ENCODE measurements at regions not wholly inside any gene's neighbourhood (a gene's known extent, or its start where the extent isn't known, plus 50 kb on each side); places are given as distances from the start of the nearest gene placed in this dataset.
"Not testable (repeated sequence)": the region's sequence is repeated elsewhere in the genome, so short reads cannot be mapped to it uniquely, and the experiment has no call there.

DNA sequence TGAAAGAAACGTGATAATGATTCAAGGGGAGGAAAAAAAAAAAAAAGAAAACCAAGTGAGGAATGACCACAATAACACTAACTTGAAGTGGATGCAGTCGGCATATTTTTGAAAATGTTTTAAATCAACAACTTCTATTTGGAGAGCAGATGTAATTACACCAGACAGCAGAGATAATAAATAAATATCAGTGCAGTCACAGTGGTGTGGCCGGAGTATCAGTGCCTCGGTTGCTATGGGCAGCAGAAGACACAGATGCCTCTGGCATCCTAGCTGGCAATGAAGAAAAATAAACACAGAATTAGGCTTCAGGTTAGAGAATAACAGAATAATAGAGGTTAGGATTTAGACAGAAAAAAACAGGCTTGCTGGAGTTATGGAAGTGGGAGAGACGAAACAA, 888.3 kb downstream of the LTN1 start:
- DNase-seq (ENCODE audit: low read depth in 3 of 3, low spot score in 1 of 3) = no peak

- no peak for DNase-seq (ENCODE audit: low read depth in 3 of 3, low spot score in 1 of 3)
Measured at GRCh38 chr21:28100366-28100765, 892.3 kb downstream of the LTN1 start.

- DNase-seq (ENCODE audit: low read depth in 3 of 3, low spot score in 1 of 3) = no peak
Measured at GRCh38 chr21:28099001-28099705, 893.5 kb downstream of the LTN1 start.

DNA sequence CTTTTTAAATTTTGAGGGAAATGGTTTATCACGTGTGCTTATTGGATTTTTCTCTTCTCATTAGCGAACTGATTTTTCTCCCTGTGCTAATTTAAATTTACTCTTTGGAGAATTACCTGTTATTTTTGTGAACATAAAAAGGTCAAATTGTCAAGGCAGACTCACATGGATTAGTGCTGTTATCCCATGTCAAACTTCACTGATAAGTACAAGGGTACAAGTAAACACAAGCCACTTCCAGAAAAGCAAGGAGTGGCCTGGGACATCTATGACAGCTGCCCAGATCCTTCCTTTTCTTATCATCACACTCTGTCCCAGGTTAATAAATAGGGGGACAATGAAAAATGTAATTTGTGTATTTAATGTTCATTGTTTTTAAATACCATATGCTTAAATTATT, 901.2 kb downstream of the LTN1 start:
- DNase-seq (ENCODE audit: low read depth in 3 of 3, low spot score in 1 of 3) = no peak

- DNase-seq (ENCODE audit: low read depth in 3 of 3, low spot score in 1 of 3) = no peak
Measured at GRCh38 chr21:28090546-28090945, 902.1 kb downstream of the LTN1 start.

DNA sequence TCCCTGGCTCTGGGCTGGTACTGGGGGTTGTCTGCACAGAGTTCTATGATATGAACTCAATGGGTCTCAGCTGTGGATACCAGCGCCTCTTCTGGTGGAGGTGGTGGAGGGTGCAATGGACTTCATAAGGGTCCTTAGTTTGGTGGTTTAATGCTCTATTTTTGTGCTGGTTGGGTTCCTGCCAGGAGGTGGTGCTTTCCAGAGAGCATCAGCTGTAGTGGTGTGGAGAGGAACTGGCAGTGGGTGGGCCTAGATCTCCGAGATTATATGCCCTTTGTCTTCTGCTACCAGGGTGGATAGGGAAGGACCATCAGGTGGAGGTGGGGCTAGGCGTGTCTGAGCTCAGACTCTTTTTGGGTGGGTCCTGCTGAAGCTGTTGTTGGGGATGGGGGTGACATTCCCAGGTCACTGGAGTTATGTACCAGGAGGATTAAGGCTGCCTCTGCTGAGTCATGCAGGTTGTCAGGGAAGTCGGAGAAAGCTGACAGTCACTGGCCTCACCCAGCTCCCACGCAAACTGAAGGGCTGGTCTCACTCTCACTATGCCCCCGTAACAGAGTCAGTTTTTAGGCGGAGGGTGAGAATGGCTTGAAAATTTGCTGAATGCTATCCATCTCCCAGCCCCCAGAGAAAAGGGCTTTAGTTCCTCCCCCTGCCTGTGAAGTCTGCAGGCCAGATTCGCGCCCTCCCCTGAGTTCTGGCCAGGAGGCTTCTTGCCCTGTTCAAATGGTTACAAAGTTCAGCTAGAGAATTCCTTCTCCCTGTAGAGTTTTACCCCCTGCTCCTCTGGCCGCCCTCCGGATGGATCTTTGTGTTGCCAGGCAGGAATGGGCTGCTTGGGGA, 902.9 kb downstream of the LTN1 start:
- no peak for DNase-seq (ENCODE audit: low read depth in 3 of 3, low spot score in 1 of 3)

DNA sequence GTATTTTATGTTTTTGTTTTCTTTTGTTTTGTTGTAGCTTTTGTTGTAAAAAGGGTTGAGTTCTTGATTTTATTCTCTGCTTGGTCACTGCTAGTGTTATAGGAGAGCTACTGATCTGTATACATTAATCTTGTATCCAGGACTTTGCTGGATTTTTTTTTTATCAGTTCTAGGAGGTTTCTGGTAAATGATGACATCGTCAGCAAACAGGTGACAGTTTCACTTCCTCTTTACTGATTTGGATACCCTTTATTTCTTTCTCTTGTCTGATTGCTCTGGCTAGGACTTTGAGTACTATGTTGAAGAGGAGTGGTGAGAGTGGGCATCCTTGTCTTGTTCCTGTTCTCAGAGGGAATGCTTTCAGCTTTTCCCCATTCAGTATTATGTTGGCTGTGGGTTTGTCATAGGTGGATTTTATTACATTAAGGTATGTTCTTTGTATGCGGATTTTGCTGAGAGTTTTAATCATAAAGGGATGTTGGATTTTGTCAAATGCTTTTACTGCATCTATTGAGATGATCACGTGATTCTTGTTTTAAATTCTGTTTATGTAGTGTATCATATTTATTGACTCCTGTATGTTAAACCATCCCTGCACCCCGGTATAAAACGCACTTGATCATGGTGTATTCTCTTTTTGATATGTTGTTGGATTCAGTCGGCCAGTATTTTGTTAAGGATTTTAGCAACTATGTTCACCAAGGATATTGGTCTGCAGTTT, 905.7 kb downstream of the LTN1 start:
- no peak for DNase-seq (ENCODE audit: low read depth in 3 of 3, low spot score in 1 of 3)

- DNase-seq (ENCODE audit: low read depth in 3 of 3, low spot score in 1 of 3) = no peak
Measured at GRCh38 chr21:28084951-28085350, 907.7 kb downstream of the LTN1 start.

GRCh38 chr21:28083350-28083749, 909.3 kb downstream of the LTN1 start:
- DNase-seq (ENCODE audit: low read depth in 3 of 3, low spot score in 1 of 3) = no peak

DNA sequence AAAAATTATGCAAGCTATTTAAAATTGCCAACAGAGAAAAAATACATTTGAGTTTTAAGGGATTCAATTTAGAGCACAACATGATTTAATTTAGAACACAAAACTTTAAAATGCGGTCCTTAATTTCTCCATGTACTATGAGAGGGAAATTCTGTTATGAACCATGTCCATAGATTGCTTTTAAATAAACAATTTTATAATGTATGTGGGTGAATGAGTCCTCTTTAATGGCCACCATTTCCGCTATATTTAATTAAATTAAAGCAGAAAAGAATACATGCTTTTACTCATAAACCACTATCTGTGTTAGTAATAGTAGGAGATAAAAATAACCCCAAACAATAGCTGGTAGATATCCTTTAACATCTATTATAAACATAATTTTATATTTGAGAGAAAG, 914.6 kb downstream of the LTN1 start:
- DNase-seq (ENCODE audit: low read depth in 3 of 3, low spot score in 1 of 3) = no peak

DNA sequence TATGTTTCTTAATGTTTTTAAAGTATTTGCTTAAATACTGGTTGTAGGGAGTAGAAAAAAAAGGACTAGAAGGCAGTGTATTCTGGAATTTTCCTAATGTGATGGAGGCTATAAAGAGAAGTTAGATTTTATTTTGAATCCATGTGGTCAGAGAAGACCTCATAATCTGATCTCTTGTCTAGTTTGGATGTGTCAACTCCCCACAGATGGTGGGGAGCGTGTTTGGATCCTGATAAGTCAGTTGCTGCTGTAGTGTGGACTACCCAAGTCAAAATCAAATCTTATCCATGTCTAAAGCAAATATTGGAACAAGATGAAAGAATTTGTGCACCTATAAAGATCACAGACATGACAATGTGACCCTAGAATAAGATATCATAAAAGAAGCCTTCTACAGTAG, 918.0 kb downstream of the LTN1 start:
- no peak for DNase-seq (ENCODE audit: low read depth in 3 of 3, low spot score in 1 of 3)

GRCh38 chr21:28072601-28073000, 920.1 kb downstream of the LTN1 start:
- DNase-seq (ENCODE audit: low read depth in 3 of 3, low spot score in 1 of 3) = no peak

DNA sequence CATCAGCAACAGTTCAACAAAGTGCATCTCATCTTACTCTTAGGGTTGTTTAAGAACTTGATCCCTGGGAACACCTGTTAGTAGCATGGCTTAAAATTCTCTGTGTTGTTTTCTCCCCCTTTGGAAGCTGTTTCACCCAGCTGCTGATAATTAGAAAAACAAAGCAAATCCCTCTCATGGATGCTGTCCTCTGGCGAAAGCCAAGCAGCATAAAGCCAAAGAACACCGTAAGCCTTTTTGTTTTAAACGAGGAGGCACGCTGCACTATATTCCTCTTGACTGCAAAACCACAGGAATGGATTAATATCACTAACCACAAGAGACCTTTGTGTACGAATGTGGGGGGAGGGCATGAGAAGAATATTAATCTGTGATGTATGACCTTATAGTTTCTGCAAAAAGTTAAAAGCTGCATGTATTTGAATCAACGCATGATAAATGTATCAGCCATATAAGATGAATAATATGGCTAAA, 923.2 kb downstream of the LTN1 start:
- DNase-seq (ENCODE audit: low read depth in 3 of 3, low spot score in 1 of 3) = no peak

- DNase-seq (ENCODE audit: low read depth in 3 of 3, low spot score in 1 of 3) = no peak
Measured at GRCh38 chr21:28068455-28069358, 924.0 kb downstream of the LTN1 start.

GRCh38 chr21:28066596-28067387, 925.9 kb downstream of the LTN1 start:
- DNase-seq (ENCODE audit: low read depth in 3 of 3, low spot score in 1 of 3) = no peak

GRCh38 chr21:28066076-28066475, 926.6 kb downstream of the LTN1 start:
- no peak for DNase-seq (ENCODE audit: low read depth in 3 of 3, low spot score in 1 of 3)

DNA sequence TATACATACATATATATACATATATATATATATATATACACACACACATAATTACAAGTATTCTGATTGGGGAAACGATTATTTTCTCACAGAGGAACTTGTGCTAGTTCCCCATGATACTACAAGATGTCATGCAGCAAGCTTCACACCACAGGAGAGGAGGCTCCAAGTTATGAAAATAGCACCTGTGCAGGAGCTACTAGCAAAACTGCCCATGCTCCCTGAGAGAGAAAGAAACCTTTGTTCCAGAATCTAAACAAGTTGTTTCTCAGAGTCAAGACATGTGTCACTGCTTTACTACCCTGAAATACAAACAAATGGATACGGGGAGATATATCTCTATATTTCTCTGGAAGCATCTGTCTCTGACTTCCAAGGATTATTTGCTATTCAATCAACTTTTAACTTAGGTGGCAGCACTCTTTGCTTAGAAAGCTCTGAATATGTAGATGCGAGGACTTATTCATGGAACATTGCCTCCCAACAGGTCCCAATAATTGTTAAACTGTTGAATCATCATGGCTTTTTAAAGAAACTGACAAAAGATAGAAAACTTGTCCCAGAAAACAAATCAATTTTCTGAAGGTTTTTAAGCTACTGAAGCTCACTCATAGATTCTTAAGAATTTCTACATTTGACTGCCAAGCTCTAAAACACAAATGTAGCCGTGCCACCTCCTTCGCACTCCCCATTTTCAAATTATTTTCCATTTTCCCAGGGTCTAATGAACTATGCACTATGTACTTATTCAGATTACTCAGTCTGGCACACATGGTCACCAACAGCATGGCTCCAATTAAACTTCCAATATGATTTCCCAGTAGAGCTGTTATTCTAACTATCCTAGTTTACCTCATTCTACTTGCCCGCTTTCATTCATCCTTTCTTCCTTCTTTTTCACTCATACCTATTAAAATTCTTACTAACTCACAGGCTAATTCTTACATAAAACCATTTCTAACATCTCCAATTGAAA, 929.1 kb downstream of the LTN1 start:
- no peak for DNase-seq (ENCODE audit: low read depth in 3 of 3, low spot score in 1 of 3)

- DNase-seq (ENCODE audit: low read depth in 3 of 3, low spot score in 1 of 3) = not testable (repeated sequence)
Measured at GRCh38 chr21:28052956-28053355, 939.7 kb downstream of the LTN1 start.

GRCh38 chr21:28051649-28052048, 941.0 kb downstream of the LTN1 start:
- DNase-seq (ENCODE audit: low read depth in 3 of 3, low spot score in 1 of 3) = not testable (repeated sequence)

Measured in stimulated activated CD4-positive, alpha-beta T cell treated with anti-CD3 and anti-CD28 coated beads, TNF-alpha, amount 100 ng/mL, for 1 hour (primary cell).